GM12878 (cell line): ENCODE measurements at regions not wholly inside any gene's neighbourhood (a gene's known extent, or its start where the extent isn't known, plus 50 kb on each side); places are given as distances from the start of the nearest gene placed in this dataset.

Source experiments
- ATAC-seq: fragments of 200-7000 bp; cut with Tn5 transposase; 3 replicates; pipeline ENCODE4 v1.9.1; 2020; ENCODE audit warnings: mild to moderate bottlenecking, moderate library complexity
- BruUV-seq: library from RNA; stranded (reverse); fragments of 400-500 nt; replicated peaks from 2 replicates; lab custom pipeline; 2021; lab: Mats Ljungman, UMichigan
- CTCF ChIA-PET: fragments of 300-600 bp; sonication (Branson Sonifier 250); formaldehyde crosslinking; extraction: SDS; loops from one replicate; lab custom pipeline; 2021; ENCODE audit warnings: inconsistent platforms; lab: Yijun Ruan, JAX
- POLR2A ChIA-PET: fragments of 350-600 bp; formaldehyde crosslinking; extraction: SDS; loops from one replicate; lab custom pipeline; 2021; ENCODE audit warnings: inconsistent platforms; lab: Charles Lee
- RAD21 ChIA-PET: fragments of 300-600 bp; sonication (Branson Sonifier 250); formaldehyde crosslinking; loops from one replicate; lab custom pipeline; 2023; ENCODE audit warnings: antibody characterized with exemption; ENCODE audit not compliant: unreplicated experiment; lab: Charles Lee
- SMC1A ChIA-PET: fragments of 300-600 bp; sonication (Branson Sonifier 250); formaldehyde crosslinking; loops from one replicate; lab custom pipeline; 2023; ENCODE audit not compliant: unreplicated experiment, uncharacterized antibody; lab: Charles Lee
- DNase-seq: peaks from one replicate; pipeline ENCODE4 v3.0.0-alpha.2; 2011; ENCODE audit warnings: low read depth, low spot score
- FAIRE-seq: peaks from 3 replicates; lab custom pipeline; 2011; peaks lifted over from hg19 to GRCh38; lab: Jason Lieb, UNC
- H2AFZ ChIP-seq: 2 replicates; pipeline ENCODE4 v1.6.0; 2011; ENCODE audit warnings: low read depth, low read length, control low read depth; ENCODE audit not compliant: control insufficient read depth
- H3K27ac ChIP-seq: 2 replicates; pipeline ENCODE4 v1.5.1; 2011; ENCODE audit warnings: control low read depth; ENCODE audit not compliant: control insufficient read depth, insufficient read depth
- H3K27me3 ChIP-seq, 2 experiments: replicated peaks in 1 of 2; 2 replicates each; pipeline versions ENCODE4 v1.6.0 to v1.6.1; 2011; ENCODE audit warnings: low read length in 1 of 2; ENCODE audit not compliant: control insufficient read depth in 2 of 2, insufficient read depth in 2 of 2
- H3K36me3 ChIP-seq, 2 experiments: 2 replicates each; pipeline ENCODE4 v1.5.1; 2011; ENCODE audit warnings: low read length in 1 of 2; ENCODE audit not compliant: control insufficient read depth in 2 of 2, insufficient read depth in 2 of 2
- H3K4me1 ChIP-seq: 2 replicates; pipeline ENCODE4 v1.6.1; 2011; ENCODE audit warnings: mild to moderate bottlenecking, low read length, moderate library complexity, mixed read lengths; ENCODE audit not compliant: control insufficient read depth, insufficient read depth
- H3K4me2 ChIP-seq: 2 replicates; pipeline ENCODE4 v1.6.0; 2011; ENCODE audit warnings: control low read depth; ENCODE audit not compliant: control insufficient read depth, insufficient read depth
- H3K4me3 ChIP-seq: fragments of 200-600 bp; sonication (generic); 2 replicates; pipeline ENCODE4 v1.5.1; 2016
- H3K79me2 ChIP-seq: 2 replicates; pipeline ENCODE4 v1.6.0; 2011; ENCODE audit warnings: low read length; ENCODE audit not compliant: control insufficient read depth, insufficient read depth
- H3K9ac ChIP-seq: 2 replicates; pipeline ENCODE4 v1.8.0; 2011; ENCODE audit warnings: low read length, control low read depth, mixed read lengths; ENCODE audit not compliant: control insufficient read depth, insufficient read depth
- H3K9me3 ChIP-seq: replicated peaks from 3 replicates; pipeline ENCODE4 v1.5.1; 2011; ENCODE audit warnings: mild to moderate bottlenecking, low read length; ENCODE audit not compliant: control insufficient read depth, insufficient read depth
- H4K20me1 ChIP-seq: 2 replicates; pipeline ENCODE4 v1.6.0; 2011; ENCODE audit not compliant: control insufficient read depth, insufficient read depth
- EED ChIP-seq: sonication (generic); IDR thresholded peaks from 2 replicates; pipeline ENCODE4 v1.6.1; 2016; ENCODE audit warnings: antibody characterized with exemption, low read depth
- IRF4 ChIP-seq: IDR thresholded peaks from 2 replicates; pipeline ENCODE4 v1.6.1; 2011; ENCODE audit warnings: low read depth, low read length
- MXI1 ChIP-seq: fragments of 150-350 bp; IDR thresholded peaks from 2 replicates; pipeline ENCODE4 v1.6.1; 2011; ENCODE audit warnings: low read depth, mild to moderate bottlenecking, inconsistent platforms, low read length, improper control_type of control experiment
- NR2C1 ChIP-seq: fragments of 450-650 bp; IDR thresholded peaks from 2 replicates; pipeline ENCODE4 v1.6.1; 2017; ENCODE audit warnings: antibody characterized with exemption, mild to moderate bottlenecking, moderate library complexity
- SP1 ChIP-seq: IDR thresholded peaks from one replicate; pipeline ENCODE4 v1.6.1; 2011; ENCODE audit warnings: low read depth, low read length
- SUPT20H ChIP-seq: IDR thresholded peaks from 2 replicates; pipeline ENCODE4 v1.6.1; 2011; ENCODE audit warnings: low read depth, mild to moderate bottlenecking, low read length, moderate library complexity, borderline replicate concordance; ENCODE audit not compliant: control insufficient read depth
- ZSCAN29 ChIP-seq: fragments of 450-650 bp; IDR thresholded peaks from 2 replicates; pipeline ENCODE4 v1.6.1; 2017; ENCODE audit warnings: mild to moderate bottlenecking, moderate library complexity
- WGBS: methylation state at CpG from one replicate; pipeline ENCODE4 v1.1.6; 2016; ENCODE audit warnings: low lambda C conversion rate; ENCODE audit not compliant: insufficient replicate concordance, insufficient coverage; ENCODE audit errors: missing lambda C conversion rate; 5-methylcytosine and 5-hydroxymethylcytosine counted together
- in situ Hi-C: fragments of 300-500 bp; cut with MboI; formaldehyde crosslinking; loops from 9 replicates; pipeline ENCODE4 v1.14.3; 2018; ENCODE audit warnings: mixed read lengths
- intact Hi-C: fragments of 100-400 bp; cut with micrococcal nuclease; formaldehyde crosslinking; loops from one replicate; pipeline ENCODE4 v1.14.2; 2022; ENCODE audit not compliant: unreplicated experiment
- TF ChIP-seq, protein P1 (sequence below): IDR thresholded peaks from 2 replicates; pipeline ENCODE4 v1.6.1; 2012; ENCODE audit warnings: low read length, inconsistent platforms
- TF ChIP-seq, protein P2 (sequence below): fragments of 450-650 bp; IDR thresholded peaks from 2 replicates; pipeline ENCODE4 v1.6.1; 2018; ENCODE audit warnings: mild to moderate bottlenecking, low read depth, moderate library complexity; ENCODE audit not compliant: partially characterized antibody

DNA sequence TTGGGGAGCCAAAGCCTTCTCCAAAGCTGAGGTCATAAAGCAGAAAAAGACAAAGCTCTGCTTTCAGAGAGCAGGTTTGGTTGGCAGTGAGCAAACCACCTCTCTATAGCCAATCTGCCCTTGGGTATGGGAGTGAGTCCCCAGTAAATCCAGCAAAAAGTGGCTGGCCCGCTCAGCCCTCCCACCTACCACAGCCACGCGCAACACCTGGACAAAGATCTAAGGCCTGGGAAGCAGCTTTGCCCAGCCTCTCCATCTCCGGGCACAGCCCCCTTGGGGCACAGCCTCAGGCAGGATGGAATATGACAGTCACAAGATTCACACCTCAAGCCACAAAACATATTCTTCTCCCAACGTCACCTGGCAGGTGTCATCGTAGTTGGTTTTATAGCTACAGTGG lies 211.7 kb upstream of the EEA1 start:
- no peak overlapping the region for H3K27ac ChIP-seq
- H3K4me2 ChIP-seq = no peak overlapping the region
- intact Hi-C loops = no loop called here
- no peak for ATAC-seq
- no peak overlapping the region for H3K4me3 ChIP-seq
- TF ChIP-seq IRF4 (no peak), NR2C1 (no peak), MXI1 (no peak), ZSCAN29 (no peak), SP1 (no peak), EED (no peak), SUPT20H (no peak)
- TF ChIP-seq, protein P1, sequence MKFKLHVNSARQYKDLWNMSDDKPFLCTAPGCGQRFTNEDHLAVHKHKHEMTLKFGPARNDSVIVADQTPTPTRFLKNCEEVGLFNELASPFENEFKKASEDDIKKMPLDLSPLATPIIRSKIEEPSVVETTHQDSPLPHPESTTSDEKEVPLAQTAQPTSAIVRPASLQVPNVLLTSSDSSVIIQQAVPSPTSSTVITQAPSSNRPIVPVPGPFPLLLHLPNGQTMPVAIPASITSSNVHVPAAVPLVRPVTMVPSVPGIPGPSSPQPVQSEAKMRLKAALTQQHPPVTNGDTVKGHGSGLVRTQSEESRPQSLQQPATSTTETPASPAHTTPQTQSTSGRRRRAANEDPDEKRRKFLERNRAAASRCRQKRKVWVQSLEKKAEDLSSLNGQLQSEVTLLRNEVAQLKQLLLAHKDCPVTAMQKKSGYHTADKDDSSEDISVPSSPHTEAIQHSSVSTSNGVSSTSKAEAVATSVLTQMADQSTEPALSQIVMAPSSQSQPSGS = no peak
- TF ChIP-seq, protein P2, sequence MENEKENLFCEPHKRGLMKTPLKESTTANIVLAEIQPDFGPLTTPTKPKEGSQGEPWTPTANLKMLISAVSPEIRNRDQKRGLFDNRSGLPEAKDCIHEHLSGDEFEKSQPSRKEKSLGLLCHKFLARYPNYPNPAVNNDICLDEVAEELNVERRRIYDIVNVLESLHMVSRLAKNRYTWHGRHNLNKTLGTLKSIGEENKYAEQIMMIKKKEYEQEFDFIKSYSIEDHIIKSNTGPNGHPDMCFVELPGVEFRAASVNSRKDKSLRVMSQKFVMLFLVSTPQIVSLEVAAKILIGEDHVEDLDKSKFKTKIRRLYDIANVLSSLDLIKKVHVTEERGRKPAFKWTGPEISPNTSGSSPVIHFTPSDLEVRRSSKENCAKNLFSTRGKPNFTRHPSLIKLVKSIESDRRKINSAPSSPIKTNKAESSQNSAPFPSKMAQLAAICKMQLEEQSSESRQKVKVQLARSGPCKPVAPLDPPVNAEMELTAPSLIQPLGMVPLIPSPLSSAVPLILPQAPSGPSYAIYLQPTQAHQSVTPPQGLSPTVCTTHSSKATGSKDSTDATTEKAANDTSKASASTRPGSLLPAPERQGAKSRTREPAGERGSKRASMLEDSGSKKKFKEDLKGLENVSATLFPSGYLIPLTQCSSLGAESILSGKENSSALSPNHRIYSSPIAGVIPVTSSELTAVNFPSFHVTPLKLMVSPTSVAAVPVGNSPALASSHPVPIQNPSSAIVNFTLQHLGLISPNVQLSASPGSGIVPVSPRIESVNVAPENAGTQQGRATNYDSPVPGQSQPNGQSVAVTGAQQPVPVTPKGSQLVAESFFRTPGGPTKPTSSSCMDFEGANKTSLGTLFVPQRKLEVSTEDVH = no peak
- ChIA-PET RAD21 (interaction anchor here (0.7 to 9.4 kb wide), 7 partner anchors 20 to 399 kb away, joined by 3 to 178 read pairs (median 42); no protein-coding TSS in a partner anchor), CTCF (interaction anchor here (1.0 to 9.0 kb wide), 8 partner anchors 15 to 961 kb away, joined by 3 to 86 read pairs (median 4); no protein-coding TSS in a partner anchor), SMC1A (interaction anchor here (0.6 to 13.8 kb wide), 15 partner anchors 13 to 282 kb away, joined by 3 to 221 read pairs (median 15); no protein-coding TSS in a partner anchor), POLR2A (interaction anchor here (0.7 to 5.9 kb wide), 5 partner anchors 8 to 236 kb away, joined by 3 to 52 read pairs (median 4); no protein-coding TSS in a partner anchor)
- H2AFZ ChIP-seq = no peak overlapping the region
- no peaks in the 10 kb centered on the region; the same call in 2 of the 3 replicates for H3K9me3 ChIP-seq
- no peaks in the 10 kb centered on the region for H4K20me1 ChIP-seq
- H3K27me3 ChIP-seq = no peaks in the 10 kb centered on the region
- DNase-seq = no peak
- no peaks in the 10 kb centered on the region for H3K36me3 ChIP-seq
- peaks cover 33% of the 10 kb centered on the region for H3K4me1 ChIP-seq
- H3K79me2 ChIP-seq = no peaks in the 10 kb centered on the region
- no peak for FAIRE-seq
- in situ Hi-C loops = no loop called here
- WGBS = 98% methylated on average over 6 of the region's 6 CpGs
- BruUV-seq = no TSS peak
- no peak overlapping the region for H3K9ac ChIP-seq
